GM21360 (cell line): ENCODE measurements at regions not wholly inside any gene's neighbourhood (a gene's known extent, or its start where the extent isn't known, plus 50 kb on each side); places are given as distances from the start of the nearest gene placed in this dataset.
"Not testable (repeated sequence)": the region's sequence is repeated elsewhere in the genome, so short reads cannot be mapped to it uniquely, and the experiment has no call there.

Experiments
- ATAC-seq: cut with Tn5 transposase; IDR thresholded peaks from one replicate; pipeline ENCODE4 v1.9.1; 2021; ENCODE audit warnings: mild to moderate bottlenecking, moderate library complexity; ENCODE audit not compliant: unreplicated experiment

DNA sequence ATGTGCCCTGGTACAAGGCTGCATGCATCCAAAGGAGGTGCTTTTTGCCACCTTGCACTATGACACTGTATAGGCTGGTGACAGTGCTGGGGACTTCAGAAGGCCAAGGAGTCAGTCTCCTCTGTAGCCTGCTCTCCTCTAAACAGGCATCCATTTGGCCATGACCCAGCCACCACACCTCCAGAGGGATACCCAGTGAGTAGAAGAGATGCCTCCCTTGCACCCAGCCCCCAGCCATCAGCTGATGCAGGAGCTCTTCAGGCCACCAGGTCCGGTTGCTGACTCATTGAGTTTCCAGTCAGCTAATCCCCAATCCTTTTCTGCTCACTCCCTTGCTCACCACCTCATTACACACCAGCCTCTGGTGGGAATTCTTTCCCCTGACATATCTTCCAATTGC, 99.8 kb downstream of the PJA1 start:
- ATAC-seq, result no peak

DNA sequence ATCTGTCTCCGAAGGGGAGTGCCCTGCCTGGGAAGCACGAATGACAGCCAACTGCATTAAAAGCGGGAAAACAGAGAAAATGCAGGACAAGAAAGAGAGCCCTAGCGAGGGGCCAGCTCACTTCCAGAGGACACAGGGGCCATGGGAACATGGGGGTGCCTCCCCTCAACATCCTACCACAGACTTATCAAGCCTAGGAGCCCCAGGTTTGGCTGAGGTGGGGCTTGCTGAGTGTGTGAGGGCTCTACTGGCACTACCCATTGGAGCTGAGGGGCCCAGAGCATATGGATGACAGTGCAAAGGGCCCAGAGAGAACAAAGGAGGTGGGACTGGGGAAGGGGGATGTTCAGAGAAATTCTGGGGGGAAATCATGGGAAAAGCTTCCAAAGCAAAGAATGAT, 101.8 kb downstream of the PJA1 start:
- no peak for ATAC-seq

DNA sequence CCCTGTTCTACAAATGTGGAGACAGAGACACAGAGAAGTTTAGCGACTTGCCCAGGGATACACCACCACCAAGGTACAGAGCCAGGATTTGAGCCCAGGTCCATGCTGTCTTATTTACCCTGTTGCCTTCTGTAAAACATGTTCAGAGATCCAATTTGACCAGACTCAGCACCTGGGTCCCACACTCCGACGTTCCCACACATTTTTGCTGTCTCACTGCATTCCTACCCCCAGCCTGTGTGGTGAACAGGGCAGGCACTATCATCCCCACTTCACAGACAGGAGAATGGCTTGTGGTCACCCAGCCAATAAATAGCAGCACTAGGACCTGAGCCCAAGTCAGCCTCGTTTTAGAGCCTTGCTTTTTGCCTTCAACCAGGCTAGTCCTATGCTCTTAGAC, 102.8 kb downstream of the PJA1 start:
- no peak for ATAC-seq

DNA sequence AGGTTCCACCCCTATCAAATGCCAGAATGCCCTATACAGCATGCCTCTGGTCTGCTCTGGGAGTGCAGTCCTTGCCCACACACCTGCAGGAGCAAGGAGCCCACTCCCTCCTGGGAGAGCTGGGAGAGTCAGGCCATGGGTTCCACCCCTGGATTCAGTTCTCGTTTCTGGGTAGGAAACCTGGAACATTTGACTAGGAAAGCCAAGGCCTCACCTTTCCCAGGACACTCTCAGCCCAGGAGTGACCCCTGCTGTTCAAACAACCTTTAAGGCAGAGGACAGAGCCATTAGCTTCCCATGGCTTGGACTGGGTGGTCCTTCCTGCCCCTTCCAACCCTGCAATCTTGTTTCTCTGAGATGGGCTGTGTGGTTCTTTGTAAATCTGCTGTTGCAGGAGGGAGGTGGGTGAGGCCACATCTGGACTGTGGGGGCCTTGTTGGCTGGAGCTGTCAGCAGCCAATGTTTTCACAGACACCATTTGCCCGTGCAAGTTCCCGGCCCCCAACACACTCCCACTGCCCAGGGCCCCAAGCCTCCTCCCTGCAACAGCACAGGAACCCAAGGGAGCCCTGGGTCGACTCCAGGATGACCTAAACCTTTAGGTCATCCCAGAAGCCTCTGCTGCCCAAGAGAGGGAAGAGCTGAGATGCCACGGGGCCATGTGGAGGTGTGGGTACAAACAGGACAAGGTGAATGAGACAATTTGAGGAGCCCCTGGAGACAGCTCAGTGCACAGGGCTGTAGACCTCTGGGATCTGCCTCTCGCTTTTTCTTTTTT, 104.4 kb downstream of the PJA1 start:
- no peak for ATAC-seq

DNA sequence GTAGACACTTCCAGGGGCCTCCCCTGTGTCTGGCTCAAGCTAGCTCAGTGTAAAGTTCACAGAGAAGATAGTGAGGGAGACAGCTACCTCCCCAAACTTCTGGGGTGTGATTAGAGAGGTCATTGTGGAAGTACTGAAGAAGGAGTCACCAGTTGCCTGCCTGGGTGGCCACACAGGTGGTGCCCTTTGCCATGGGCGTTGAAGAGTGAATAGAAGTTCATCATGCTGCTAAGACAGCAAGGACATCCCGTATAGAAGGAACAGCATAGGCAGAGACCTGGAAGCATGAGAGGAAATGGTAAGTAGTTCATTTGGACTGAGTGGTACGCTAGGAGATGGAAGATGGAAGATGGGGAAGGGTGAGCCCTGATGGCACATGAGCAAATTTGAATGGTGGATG, 110.1 kb downstream of the PJA1 start:
- no peak for ATAC-seq

DNA sequence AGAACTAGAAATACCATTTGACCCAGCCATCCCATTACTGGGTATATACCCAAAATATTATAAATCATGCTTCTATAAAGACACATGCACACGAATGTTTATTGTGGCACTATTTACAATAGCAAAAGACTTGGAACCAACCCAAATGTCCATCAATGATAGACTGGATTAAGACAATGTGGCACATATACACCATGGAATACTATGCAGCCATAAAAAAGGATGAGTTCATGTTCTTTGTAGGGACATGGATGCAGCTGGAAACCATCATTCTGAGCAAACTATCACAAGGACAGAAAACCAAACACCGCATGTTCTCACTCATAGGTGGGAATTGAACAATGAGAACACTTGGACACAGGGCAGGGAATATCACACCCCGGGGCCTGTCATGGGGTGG, 110.8 kb downstream of the PJA1 start:
- ATAC-seq, result not testable (repeated sequence)

DNA sequence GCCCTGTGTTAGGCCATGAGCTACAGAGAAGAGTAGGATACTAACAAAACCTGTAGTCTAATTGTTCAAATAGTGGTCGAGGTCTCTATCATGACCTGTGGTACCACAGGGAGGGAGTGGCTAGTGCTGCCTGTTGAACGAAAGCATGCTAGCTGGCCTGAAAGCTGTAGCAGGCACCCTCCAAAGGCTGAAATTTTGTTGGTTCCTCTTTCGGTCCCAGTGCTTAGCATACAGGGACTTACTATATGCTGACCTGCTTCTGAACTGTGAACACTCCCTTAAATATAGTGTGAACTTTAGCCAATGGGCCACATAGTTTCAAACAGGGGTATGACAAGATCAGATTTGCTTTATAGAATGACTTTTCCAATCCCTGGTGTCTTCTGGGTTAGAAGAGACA, 113.4 kb downstream of the PJA1 start:
- ATAC-seq, result peak; percentile 91

DNA sequence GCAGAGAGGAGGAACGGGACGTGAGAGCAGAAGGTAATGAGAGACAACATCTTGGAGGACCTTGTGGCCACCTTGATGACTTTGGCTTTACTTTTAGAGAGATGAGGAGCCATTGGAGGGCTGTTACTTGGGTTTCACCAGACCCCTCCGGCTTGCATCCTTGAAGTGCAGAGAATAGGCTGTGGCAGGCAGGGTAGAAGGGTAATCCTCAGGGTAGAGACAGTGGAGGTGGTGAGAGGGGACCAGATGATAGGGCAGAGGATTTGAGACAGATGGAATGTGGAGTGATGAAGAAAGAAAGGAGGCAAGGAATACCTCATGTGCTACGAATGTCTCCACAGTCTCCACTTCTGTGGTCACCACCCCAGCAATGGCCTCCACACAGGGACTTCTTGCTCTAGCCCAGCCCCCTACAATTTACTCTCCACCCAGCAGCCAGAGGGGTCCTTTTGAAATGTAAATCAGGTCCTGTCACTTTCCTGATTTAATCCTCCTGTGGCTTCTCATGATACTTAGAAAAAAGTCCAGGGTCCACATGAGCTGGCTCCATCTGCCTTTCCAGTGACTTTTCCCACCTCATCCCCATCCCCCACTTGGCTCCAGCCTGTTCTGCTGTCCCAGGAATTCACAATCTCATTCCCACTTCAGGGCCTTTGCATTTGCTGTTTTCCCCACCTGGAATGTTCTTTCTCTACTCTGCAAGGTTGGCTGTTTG, 115.0 kb downstream of the PJA1 start:
- ATAC-seq, result no peak

DNA sequence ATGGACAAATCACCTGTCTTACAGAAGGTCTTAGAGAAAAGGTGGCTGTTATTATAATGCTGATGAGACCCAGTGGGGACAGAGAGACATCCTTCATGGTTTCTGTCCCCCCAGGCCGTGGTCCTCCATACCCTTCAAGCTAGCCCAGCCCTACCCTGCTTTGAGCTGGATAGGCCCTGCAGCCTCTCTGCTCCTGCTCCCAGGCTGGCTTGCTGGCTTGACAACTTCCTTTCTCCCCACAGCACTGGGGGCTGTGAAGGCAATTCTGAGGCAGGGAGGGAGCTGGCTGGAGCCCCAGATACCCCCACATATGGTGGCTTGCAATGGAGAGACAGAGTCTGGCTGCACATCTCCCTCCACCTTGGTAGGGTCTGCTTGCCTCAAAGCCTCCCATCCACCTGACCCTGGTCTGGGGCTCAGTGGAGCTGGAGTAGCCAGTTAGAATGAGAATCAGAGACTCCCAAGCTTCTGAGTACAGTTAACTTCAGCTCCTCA, 118.2 kb downstream of the PJA1 start:
- no peak for ATAC-seq

DNA sequence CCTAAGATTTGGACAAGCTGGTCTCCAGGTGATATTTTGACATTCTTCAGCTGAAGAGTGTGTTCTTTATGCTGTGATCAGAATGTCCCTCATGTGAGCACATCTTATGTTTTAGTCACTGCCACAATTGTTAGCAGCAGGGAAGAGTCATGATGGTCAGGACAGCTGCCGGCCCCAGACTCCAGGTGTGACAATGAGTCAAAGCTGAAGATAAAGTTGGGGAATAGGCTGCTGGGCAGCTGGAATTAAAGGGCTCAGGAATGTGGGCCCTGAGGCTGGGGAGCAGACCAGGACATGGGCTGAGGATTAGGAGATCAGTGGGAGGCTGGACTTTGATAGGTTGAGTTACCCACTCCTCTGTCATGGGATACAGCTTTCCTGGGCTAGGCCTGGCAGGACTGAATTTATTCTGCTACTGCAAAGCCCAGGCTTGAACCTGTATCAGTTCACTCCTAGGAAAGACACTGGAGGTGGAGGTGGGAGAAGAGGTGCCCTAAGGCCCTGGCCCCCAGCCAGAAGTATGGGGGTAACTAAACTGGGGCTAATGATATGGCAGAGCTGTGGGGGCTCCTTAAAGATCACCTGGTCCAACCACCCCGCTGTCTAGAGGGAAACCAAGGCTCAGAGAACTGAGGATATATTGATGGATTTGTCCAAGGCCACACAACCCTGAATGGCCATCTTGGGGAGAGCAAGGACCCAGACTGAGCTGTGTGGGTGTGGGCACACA, 119.5 kb downstream of the PJA1 start:
- no peak for ATAC-seq

DNA sequence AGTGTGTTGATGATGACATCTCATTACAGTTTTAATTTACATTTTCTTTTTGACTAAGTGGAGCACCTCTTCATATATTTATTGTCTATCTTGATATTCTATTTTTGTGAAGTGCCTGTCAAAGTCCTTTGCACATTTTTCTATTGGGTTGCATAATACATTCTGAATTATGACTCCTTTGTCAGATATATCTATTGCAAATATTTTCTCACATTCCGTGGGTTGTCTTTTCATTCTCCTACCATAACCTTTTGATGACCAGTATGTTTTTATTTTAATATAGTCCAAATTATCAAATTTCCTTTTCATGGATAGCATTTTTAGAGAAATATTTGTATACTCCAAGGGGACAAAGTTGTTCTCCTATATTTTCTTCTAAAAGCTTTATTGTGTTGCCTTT, 126.4 kb downstream of the PJA1 start:
- no peak for ATAC-seq

DNA sequence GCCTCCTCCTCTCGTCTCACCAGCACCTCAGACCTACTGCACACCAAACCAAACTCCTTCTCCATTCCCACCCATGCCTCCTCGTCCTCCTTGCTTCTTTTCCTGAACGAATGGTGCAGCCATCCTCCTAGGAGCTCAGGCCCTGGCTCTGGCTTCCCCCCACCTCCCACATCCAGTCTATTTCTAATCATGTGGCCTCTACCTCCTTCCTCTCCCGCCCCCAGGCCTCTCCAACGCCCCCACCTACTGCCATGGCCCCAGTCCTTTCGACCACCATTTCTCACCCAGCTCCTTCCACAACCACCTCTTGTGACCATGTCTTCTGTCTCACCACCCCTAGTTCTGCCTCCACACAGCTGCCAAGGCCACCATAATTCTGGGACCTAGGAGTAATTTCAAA, 127.1 kb downstream of the PJA1 start:
- no peak for ATAC-seq

DNA sequence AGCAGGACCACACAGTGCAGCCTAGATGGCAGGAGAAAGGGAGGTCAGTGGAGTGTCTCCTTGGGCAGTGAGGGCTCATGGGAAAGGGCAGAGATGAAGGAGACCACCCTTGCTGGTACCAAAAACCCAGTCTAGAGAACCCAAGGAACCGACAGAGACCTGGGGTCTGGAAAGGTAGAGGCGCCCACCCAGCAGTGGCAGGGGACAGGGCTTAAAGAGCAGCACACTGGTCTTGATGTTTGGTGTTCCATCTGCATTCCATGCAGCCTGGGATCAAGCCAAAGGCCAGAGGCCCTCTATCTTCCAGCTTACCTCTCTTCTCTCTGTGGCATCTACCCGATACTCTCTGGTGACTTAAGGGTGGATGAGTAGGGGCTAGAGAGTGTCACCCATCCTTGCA, 127.5 kb downstream of the PJA1 start:
- no peak for ATAC-seq

DNA sequence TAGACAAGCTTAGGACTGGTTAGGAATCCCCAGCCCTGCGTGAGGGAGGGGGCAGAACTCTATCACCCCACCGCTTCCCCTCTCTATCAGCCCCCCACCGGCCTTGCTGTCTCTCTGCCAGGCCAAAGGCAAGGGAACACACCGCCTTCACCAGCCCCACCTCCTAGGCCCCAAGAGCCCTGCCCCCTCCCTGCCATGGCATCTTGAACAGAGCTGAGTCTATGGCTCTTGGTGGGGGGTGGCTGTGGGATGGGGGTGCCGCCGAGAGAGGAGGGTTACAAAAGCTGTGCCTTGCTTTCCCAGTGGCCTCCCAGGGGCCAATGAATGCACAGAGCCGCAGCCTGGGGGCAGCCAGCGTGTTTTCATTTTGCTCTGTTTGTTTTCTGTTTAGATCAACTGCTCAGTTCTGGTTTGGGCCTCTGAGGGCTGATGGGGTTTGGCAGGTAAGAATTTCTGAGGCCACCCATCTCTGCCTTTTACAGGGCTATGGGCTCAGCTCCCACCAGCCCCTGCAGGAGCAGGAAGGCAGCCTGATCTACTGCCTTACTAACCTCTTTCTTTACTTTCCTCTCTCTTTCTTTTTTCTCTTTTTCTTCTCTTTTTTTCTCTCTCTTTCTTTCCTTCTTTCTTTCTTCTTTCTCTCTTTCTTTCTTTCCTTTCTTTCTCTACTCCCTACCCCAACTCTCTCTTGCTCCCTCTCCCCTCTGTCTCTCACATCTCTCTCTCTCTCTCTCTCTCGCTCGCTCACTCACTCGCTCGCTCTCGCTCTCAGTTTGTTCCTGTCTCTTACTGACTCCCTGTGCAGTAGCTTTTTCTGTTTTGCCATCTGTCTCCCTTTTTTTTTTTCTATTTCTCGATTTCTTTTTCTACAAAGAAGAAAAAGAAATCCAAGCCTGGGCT, 128.3 kb downstream of the PJA1 start:
- ATAC-seq, result no peak

DNA sequence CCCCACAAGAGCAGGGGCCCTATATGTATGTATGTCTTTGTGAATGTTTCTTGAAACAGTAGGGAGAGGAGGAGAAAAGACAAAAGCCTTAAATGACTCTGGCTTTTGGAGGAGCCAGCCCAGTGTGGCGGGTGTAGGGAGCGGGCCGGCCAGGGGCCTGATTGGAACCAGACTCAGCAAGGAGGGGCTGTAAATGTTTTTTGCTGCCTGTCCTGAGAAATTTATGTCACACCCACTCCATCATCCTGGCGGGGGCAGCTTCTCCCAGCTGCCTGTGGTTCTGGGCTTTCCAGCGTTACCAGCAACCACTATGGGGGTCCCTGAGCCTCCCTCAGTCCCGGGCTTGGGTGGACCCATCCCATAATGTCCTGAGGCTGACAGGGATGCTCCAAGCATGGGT, 130.8 kb downstream of the PJA1 start:
- ATAC-seq, result no peak

DNA sequence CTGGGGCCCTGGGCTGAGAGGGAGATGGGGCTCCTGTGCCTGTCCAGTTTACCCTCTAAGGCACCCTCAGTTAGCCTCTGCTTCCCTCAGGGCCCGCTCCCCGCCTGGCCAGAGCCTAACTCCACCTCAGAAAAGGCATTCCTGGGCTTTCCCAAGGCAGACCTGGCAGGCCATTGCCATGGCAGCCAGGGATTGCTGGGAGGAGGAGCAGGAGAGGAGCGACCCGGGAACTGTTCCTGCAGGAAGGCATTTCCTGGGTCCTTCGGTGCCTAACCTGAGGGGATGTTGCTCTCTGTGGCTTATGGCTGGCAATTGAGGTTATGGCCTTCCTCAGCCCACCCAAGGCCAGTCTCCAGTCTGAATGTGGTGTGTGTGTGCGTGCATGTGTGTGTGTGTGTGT, 131.3 kb downstream of the PJA1 start:
- ATAC-seq, result no peak

DNA sequence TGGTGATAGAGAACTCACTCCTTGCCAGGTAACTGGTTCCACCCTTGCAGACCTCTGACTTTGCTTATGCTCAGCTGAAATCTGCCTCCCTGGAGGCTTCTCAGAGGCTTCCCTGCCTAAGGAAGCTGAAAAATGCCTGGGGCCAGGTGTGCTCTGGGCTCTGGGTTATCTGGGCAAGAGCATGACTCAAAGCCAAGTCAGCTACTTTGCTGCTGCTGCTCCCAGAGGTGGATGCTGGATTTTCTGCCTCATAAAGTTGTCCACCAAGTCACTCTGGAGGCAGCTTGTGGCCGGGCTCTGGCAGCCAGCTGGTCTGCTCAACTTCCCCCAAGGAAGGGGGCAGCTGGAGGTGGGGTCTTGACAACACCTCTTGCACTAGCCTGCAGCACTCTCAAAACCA, 132.7 kb downstream of the PJA1 start:
- ATAC-seq, result no peak

DNA sequence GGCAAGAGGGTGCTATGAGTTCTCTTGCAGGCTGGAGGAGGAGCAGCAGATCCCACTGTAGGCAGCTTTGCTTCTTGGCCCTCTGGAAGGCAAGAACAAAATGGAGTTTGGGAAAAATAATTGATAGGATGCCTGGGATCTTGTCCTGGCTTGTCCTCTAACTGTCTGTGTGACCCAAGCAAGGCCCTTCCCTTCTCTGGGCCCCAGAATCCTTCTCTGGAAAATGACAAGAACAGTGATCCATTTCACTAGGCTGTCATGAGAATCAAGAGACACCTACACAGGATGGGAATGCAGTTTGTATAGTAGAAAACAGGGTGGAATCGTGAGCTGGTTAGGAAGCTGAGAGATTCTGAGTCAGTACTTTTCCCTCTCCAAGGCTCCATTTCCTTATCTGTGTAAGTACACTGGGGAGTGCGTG, 133.3 kb downstream of the PJA1 start:
- ATAC-seq, result no peak

DNA sequence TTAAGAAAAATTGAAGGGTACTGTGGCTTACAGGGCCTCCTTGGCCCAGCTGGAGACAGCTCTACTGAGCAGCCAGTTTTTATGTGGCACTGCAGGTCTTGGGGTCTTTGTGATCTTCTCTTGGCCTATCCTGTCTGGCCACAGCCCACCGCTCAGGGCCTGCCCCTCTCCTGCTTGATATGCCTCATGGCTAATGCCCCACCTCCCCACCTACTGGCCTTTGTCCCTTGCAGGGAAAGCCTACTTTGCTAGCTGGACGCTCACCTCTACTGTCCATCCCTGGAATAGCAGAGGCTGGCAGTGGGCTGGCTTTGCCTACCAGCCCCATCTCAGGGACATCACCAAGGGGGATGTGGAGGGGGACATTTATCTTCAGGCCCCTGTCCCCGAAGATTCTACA, 134.1 kb downstream of the PJA1 start:
- ATAC-seq, result no peak

DNA sequence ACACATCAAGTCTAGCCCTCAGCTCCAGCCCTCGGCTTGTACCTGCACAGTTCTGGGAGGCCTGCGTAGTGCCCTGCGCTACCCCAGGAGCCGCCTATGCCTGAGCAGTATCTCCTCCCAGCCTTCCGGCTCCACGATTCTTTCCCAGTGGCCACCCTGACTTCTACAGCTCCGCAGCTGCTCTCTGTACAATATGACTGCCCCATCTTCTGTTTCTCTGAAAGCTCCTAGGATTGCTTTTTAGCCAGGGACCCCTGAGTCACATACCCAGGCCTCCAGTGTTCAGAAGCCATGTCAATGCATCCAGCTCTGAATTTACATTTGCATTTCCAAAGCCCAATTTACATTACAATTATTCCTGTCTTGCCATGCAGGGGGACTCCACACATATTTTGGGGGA, 135.5 kb downstream of the PJA1 start:
- no peak for ATAC-seq

DNA sequence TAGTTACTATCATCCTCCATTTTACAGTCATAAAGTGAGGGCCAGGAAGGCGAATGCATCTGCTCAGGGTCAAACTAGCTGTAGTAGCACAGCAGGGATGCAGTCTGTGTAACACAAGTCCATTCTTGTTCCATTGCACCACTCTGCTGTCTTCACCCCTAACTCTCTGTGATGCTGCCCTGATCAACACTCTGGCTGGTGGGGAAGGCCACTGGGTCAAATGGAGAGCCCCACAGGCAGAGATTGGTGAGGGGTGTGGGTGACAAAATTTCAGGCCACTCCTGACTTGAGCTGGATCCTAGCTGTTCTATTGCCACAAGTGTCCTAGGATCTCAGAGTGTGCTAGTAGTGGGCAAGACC, 136.5 kb downstream of the PJA1 start:
- ATAC-seq, result no peak
